CD4-positive, alpha-beta T cell treated with Interferon gamma for 1 hour (primary cell): ENCODE measurements at regions not wholly inside any gene's neighbourhood (a gene's known extent, or its start where the extent isn't known, plus 50 kb on each side); places are given as distances from the start of the nearest gene placed in this dataset.
"Not testable (repeated sequence)": the region's sequence is repeated elsewhere in the genome, so short reads cannot be mapped to it uniquely, and the experiment has no call there.

ENCODE experiments used
- DNase-seq: peaks from one replicate; pipeline ENCODE4 v3.0.0-alpha.2; 2020

DNA sequence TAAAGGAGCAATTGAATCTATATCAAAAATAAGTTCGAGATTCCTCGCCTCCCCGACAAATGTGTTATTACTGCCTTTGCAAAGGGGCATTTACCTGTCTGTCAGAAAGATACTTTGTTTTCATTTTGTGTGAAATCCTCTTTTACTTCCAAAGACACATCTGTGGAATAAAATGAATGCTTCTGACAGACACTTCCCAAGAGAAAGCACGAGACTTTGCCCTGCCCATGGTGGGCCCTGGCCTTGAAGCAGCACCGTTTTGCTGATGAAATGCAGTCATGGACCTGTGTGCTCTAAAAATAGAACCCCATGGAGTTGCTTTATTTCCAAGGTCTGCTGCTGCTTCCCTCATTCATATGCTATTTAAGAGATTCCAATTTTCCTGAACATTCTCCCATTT lies 85.9 kb upstream of the USP47 start:
- DNase-seq: no peak

DNA sequence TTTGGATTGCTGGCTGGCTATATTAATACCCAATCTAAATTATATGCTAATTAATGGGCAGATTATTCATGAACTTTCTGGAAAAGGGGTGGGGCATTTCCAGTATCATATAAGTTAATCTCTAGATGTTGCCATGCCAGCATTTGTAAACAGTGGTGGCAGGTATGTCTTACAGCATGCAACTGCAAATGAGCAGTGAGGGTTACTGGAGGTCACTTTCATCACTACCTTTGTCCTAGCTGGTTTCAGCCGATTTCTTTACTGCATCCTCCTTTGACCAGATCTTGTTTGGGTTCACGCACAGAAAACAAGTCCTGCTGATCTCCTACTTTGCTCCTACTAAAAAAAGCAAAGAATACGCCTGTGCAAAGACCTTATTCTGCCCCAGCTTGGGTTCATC lies 89.1 kb upstream of the USP47 start:
- DNase-seq: no peak

DNA sequence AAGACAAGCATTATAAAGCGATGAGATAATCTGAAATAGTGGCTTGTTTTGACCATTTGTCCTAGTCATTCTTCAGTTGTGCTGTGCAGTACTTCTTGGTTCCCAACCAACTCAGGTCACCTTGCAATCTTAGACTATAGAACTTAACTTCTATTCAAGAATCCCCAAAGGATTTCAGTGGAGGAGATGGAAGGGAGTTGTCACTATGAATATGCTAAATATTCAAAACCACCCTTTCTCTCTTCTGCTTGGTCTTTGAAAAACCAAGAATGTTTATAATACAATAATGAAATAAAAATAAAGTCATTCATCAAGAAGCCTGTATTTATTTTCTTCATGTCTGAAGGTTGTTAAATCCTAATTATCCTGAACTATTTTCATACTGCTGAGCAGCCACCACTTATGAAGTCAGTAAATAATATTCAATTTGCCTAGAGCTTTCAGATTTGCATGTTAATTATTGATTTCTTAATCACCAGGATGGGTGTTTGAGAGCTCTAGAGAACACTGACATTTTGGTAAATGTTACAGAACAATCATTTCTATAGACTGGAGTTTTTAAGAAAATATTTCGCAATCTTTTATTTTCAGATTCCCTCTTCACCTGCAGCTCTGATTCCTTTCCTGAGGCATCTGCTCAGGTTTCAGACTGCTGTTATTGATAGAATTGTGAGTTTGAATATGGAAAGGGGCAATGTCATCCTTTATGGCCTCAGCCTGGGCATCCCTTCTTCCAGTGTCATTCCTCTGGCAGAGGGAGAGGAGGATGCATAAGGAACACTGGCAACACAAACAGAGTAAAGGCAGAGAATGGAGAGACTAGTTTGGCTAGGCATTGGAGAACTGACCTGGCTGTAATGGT lies 91.5 kb upstream of the USP47 start:
- DNase-seq: no peak

DNA sequence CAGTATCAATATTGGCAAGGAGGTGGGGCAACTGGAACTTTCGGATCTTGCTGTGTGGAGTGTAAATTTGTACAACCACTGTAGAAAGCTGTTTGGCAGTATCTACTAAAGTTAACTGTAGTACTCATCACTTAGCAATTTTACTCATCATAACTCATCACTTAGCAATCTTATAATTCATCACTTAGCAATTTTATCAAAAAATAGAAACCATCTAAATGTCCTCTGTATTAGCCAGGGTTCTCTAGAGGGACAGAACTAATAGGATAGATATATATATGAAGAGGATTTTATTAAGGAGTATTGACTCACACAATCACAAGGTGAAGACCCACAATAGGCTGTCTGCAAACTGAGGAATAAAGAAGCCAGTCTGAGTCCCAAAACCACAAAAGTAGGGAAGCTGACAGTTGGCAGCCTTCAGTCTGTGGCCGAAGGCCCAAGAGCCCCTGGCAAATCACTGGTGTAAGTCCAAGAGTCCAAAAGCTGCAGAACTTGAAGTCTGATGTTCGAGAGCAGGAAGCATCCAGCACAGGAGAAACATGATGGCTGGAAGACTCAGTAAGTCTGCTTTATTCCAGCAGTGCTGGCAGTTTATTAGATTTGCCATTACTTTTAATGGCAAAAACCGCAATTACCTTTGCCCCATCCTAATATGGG lies 92.9 kb upstream of the USP47 start:
- DNase-seq: no peak

DNA sequence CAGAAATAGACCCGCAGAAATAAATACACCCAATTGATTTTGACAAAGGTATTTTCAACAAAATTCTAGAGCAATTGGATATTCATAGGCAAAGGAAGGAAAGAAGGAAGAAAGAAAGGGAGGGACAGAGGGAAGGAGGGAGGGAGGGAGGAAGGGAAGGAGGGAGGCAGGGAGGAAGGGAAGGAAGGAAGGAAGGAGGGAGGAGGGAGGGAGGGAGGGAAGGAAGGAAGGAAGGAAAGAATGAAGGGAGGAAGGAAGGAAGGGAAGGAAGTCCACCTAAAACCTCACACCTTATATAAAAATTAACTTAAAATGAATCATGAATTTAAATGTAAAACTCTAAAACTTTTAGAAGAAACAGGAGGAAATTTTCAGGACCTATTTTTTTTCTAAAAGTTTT lies 94.2 kb upstream of the USP47 start:
- DNase-seq: no peak

DNA sequence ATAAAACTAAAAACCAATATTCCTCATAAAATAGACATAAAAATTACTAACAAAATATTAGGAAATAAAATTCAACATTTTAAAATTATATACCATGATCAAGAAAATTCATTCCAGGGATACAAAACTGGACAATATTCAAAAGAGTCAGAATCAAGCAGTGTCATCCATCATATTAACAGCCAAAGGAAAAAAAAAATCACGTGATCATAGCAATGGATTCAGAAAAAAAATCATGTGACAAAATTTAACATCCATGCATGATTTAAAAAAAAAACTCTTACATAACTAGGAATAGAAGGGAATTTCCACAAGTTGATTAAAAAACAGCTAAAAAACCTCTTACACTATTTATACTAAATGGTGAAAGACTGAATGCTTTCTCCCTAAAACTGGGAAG lies 95.3 kb upstream of the USP47 start:
- DNase-seq: no peak

DNA sequence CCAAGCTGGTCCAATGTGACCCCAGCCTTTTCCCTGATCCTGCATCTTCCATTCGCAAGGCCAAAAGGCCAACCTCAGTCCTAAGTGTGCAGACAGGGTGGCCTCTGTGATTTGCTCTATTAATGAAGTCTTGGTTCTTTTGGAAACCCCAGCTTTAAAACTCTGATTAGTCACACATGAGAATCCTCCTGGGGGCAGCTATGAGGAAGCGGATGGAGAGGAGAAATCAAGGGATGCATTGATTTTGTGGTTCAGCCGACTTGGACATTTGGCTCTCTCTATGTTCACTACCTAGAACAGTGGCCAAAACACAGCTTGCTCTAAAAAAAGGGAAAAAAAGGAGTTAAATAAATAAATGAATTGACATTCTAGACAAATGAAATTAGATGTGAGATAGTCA lies 98.6 kb upstream of the USP47 start:
- no peak for DNase-seq

DNA sequence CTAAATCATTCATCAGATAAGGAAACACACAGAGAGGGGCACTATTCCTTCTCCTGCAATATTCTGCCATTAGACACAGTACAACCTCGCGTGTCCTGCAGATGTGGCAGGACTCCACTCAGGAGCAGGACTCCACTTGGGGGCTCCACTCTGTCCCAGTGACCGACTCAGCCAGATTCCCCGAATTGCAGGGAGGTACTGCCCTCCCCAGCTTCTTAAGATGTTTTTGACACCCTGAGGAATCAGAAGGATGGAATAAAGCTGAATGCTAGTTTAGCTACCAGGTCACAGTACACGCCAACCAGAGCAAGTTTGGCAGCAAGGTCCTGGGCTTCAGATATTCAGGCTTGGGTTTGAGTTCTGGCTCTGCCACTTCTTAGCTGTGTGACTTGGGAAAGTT lies 99.3 kb upstream of the USP47 start:
- no peak for DNase-seq

DNA sequence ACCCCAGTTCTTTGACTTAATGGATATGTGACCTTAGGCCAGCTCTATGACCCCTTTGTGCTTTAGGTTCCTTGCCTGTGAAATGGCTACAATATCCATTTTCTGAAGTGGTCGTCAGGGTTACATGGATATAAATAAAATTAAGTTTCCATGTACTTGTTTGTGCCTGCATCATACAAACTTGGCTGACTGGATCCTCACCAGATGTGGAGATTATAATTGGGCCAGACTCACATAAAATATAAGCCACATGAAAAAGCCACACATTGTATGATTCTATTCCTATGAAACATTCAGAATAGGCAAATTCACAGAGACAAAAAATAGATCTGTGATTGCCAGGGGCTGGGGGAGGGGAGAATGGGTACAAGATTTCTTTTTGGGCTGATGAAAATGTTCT lies 100.9 kb upstream of the USP47 start:
- DNase-seq: no peak

DNA sequence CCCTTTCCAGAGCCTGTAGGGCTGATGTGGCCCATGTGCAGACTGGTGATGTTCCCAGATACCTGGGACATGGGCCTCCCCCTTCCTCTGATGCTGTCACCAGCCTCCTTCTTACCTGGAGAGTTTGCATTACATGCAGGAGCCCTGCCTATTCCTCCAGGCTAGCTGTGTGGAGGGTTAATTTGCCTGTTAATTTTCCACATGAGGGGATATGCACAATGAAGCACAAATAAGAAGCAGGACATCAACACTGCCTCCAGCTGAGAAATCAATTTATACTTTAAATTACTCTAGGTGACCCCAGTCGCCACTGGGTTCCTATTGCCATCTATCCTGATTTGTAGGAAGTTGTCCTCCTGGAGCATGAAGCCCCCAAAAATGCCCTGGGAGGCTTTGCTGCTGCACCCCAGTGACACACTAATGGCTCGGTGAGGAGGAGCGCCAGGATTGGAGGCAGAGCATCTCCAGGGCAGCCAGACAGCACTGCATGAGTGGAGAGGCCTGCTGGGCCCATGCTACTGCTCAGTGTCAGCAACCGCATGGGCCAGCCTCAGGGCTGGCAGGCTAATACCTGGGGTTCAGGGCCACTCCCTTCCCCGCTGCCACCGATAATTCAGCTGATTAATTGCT lies 101.6 kb upstream of the USP47 start:
- no peak for DNase-seq

DNA sequence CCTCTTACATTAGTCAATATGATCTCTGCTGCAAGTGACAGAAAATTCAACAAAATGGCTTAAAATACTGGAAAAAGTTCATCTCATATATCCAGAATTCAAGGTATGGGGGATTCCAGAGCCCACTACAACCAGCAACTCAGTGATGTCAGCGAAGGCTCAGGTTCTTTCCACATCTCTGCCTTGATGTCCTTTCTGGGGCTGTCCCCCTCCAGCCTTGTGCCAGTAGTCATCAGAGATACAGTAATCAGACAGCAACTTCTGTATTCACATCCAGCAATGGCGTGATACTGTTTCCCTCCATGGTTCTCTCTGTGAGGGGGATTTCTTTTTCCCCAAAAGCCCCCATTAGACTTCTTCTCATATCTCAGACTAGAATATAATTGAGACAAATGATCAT lies 103.4 kb upstream of the USP47 start:
- DNase-seq: no peak

DNA sequence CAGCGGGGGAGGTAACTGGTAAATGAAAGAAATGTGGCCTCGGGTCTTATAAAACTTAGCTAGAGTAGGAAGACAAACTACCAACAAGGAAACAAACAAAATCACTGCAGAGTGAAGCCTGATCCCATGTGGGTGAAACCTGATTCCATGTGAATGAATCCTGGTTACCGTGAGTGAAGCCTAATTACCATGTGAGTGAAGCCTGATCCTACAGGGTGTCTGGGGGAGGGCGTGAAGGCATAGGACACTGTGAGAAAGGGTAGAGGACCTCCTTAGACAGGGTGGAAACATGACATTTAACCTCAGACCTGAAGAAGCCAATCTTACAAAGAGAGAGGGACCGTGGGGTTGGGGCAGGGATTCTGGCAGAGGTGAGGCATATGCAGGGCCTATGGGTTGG lies 106.2 kb upstream of the USP47 start:
- no peak for DNase-seq

DNA sequence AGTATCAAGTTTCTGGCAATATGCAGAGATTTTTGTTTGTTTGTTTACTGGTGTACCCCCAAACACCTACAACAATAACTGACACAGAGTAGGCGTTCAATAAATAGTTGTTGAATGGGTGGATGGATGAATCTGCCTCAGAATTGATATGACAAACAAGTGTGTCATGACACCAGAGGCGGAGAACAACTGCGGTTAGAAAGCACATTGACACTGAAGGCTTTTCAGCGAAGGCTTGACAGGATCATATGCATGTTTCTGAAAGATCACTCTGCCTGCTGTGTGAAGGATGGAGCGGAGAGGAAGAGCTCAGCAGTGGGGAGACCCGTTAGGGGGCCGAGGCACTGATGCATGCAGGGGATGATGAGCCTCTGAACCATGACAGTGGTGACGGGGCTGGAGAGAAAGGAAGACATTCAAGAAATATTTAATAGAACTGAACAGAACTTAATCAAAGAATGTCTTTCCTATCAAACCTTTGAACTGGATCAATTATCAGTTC lies 108.5 kb upstream of the USP47 start:
- no peak for DNase-seq

DNA sequence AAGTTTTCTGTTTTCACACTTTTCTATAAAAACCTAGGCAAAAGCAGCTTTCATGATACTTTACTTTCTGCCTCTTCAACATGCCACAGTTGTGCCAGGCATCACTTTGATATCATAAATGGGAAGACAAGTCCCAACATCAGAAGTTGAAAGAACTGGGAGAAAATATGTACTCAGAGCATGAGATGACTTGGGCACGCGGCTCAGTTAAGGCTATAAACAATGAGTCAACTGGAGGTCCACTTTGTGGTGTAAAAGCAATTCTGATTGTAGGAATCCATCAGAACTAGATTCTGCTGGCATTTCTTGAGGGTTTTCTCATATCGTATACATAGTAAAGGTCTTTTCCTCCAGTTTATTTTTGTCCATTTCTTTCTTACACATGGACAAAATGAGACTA lies 109.7 kb upstream of the USP47 start:
- DNase-seq: no peak

DNA sequence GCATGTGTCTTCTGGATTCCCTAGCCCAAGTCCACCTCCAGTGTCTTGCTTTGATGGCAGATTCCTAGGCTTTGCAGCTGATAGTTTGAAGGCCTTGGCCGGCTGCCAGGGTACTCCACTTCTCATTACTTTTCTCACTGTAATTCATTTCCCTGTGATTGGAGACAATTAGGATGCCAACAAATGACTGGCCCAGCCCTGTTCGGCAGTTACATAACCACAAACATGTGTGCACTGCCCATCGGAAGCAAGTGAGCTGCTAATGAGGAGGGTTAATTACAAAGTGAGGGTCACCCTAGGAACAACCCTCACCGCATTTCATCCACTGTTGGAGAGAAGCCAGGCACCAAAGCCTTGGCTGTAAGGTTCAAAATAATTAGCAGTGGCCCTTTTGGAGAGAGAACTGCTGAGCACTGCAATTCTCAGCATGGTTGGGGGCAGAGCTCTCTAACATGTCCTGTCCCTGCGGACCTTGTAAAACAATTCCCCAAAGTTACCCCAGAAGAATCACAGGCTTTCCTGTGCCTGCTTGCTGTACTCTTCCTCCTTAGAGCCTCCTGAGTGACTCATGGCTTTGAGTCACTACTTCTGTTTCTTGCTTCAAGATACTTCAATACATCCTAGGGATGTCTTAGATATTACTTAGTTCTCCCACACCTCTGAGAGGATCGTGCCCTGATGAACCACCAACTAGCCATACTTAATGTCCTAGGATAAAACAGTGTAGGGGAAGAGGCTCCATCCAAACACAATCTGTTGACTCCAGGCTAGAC lies 109.7 kb upstream of the GALNT18 start:
- no peak for DNase-seq

DNA sequence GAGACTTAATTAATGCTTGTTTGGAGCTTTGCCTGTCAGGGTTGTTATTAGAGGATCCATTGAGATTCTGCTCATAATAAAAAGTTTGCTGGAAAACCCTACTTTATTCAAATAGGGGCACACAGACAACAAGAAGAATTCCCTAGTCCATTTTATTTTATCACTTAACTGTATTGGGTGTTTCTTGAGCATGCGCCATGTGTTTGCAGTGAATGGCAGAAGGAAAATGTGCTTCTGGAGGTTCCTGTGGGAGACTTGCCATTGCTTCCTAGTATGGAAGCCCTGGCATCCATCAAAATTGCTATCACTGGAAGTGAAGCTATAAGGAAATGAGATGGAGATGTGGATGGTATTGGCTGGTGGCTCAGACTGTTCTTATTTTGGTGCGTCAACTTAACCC lies 106.6 kb upstream of the GALNT18 start:
- DNase-seq: no peak

DNA sequence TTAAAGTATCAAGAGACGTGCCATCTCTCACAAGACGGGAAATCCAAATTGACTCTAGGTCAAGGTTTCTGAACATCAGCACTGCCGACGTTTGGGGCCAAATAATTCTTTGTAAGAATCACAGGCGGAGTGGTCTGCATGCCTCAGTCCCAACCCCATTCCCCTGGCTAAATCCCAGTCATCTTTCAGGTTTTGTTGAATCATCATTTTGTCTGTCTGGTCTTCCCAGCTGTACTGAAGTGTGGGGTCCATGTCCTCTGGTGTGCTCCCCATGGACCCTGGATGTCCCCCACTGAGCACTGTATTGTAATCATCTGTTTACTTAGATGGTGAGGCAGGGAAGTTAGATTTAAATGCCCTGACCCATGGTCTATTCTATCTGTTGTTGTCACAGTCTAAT lies 103.6 kb upstream of the GALNT18 start:
- DNase-seq: no peak

DNA sequence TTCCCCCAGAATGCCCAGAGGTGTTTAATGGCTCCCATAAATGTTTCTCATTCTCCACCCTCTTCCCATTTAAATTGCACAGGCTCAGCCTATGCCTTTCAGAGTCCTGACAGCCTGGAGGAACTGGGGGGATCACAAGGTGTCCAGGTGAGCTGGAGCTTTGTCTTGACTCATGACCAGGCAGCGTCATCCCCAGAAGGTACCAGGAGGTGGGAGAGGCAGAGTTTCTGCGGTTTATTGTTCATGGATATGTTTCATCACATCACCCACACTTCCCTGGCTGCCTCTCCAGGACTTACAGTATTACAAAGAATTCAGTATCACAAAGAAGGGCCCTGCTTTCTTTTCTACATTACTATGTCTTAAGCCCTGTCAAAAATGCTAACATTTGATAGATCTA lies 103.2 kb upstream of the GALNT18 start:
- no peak for DNase-seq

DNA sequence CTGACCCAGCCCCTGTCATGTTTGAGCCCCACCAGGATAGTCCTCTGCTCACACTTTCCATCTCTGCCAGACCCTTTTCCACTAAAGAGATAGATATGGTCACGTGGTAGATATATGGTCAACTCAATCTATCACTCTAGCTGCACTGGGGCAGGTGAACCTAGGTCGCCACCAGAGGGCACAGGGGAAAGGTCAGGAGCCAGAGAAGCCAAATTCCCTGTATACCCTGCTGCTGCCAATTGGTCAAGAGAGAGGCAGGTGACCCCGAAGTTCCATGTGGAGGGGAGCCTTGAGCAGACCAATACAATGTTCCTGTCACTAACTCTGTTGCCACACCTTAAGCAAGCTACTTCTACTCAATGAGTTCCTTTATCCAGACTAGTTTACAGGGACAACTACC lies 101.1 kb upstream of the GALNT18 start:
- no peak for DNase-seq

DNA sequence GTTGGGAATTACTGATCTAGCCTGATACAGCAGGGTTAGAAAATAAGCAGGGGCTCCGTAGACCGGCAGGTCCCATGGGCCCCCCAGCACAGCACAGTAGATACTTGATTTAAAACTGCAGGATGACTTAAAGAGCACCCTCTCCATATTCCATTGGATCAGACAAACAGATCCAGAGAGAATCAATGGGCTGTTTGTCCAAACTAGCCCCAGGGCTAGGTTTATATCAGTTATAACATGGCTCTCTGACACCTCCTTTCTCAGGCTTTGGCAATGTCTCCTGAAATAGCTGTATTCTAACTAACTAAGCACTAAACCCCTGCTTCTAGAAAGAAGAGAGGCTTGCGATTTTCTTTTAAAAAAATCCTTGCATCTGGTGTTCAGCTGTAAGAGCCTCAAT lies 100.4 kb upstream of the GALNT18 start:
- DNase-seq: no peak

DNA sequence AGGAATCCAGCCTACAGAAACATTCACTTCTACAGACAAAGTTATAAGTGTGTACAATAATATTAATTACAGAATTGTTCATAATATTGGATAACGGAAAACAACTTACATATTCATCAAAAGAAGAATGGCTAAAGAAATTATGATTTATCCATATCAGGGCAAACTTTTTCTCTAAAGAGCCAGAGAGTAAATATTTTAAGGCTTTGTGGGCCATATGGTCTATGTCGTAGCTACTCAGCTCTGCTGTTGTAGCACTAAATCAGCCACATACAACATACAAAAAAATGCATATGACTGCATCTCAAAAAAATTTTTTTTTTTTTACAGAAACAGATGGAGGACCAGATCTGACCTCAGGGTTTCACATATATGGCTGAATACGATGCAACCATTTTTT lies 96.7 kb upstream of the GALNT18 start:
- no peak for DNase-seq

DNA sequence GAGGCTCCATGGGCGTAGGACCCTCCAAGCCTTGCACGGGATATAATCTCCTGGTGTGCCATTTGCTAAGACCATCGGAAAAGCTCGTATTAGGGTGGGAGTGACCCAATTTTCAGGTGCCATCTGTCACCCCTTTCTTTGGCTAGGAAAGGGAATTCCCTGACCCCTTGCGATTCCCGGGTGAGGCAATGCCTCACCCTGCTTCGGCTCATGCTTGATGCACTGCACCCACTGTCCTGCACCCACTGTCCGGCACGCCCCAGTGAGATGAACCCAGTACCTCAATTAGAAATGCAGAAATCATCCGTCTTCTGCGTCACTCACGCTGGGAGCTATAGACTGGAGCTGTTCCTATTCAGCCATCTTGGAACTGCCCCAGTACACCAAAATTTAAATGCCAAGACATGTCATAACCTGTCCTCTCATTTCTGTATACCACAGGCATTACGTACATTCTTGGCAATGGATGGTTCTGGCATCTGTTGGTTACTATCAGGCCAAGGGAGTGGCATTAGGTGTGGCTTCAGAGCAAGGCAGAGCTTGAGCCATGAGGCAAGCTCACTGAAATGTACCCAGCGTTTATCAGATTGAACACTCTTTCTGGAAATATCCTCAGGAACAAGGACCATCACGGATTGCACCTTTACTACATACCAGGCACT lies 95.4 kb upstream of the GALNT18 start:
- no peak for DNase-seq

DNA sequence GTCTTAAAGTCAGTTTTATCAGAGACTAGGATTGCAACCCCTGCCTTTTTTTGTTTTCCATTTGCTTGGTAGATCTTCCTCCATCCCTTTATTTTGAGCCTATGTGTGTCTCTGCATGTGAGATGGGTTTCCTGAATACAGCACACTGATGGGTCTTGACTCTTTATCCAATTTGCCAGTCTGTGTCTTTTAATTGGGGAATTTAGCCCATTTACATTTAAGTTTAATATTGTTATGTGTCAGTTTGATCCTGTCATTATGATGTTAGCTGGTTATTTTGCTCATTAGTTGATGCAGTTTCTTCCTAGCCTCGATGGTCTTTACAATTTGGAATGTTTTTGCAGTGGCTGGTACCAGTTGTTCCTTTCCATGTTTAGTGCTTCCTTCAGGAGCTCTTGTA lies 93.3 kb upstream of the GALNT18 start:
- DNase-seq: not testable (repeated sequence)
